ENCODE measurements at regions not wholly inside any gene's neighbourhood (a gene's known extent, or its start where the extent isn't known, plus 50 kb on each side); places are given as distances from the start of the nearest gene placed in this dataset.

DNA sequence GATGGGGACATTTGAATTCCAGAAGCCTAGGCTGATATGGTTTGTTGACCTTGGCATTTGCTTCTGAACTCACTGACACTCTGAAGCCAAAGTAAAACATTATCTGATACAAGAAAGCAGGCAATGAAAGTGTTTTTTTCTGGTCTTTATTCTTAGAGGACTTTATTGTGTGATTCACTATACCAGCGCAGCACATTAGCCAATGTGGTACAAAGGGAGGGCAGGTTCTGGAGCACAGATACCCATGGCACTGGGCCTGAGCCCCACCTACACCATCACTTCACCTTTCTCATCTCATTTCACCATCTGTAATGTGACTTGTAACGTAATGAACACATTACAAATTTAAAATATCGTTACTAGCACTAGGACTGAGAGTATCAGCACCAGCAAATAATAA, 89.7 kb upstream of the ZNF366 start:
- TF ChIP-seq, protein P1, sequence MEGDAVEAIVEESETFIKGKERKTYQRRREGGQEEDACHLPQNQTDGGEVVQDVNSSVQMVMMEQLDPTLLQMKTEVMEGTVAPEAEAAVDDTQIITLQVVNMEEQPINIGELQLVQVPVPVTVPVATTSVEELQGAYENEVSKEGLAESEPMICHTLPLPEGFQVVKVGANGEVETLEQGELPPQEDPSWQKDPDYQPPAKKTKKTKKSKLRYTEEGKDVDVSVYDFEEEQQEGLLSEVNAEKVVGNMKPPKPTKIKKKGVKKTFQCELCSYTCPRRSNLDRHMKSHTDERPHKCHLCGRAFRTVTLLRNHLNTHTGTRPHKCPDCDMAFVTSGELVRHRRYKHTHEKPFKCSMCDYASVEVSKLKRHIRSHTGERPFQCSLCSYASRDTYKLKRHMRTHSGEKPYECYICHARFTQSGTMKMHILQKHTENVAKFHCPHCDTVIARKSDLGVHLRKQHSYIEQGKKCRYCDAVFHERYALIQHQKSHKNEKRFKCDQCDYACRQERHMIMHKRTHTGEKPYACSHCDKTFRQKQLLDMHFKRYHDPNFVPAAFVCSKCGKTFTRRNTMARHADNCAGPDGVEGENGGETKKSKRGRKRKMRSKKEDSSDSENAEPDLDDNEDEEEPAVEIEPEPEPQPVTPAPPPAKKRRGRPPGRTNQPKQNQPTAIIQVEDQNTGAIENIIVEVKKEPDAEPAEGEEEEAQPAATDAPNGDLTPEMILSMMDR (conservative IDR thresholded peaks at IDR 0.05), result no peak
- Histone ChIP-seq H4K5ac (ENCODE audit: insufficient read length, low read depth, low read length) (no peak overlapping the region), H4K20me1 (ENCODE audit: control insufficient read depth, insufficient read depth, insufficient read length) (no peaks in the 10 kb centered on the region), H3K27me3 (ENCODE audit: insufficient read depth, low read length) (no peaks in the 10 kb centered on the region), H3K4ac (ENCODE audit: low read depth, low read length) (no peak overlapping the region), H3K14ac (ENCODE audit: insufficient read depth, low read length) (no peak overlapping the region), H4K91ac (ENCODE audit: insufficient read length, low read depth, low read length) (no peak overlapping the region), H2BK12ac (ENCODE audit: insufficient read length, low read depth, low read length) (no peak overlapping the region), H3K18ac (ENCODE audit: insufficient read length, low read depth, low read length) (no peak overlapping the region), H3K9ac (ENCODE audit: extremely low read depth, insufficient read length, low read length) (no peak overlapping the region), H2BK15ac (ENCODE audit: low read depth, low read length) (no peak overlapping the region), H3K4me1 (ENCODE audit: insufficient read depth, low read length) (no peaks in the 10 kb centered on the region; the same call in 1 of the 2 replicates), H3K79me1 (ENCODE audit: insufficient read depth, low read depth, low read length, poor library complexity, severe bottlenecking) (no peaks in the 10 kb centered on the region), H2AK5ac (ENCODE audit: insufficient read length, low read length) (no peak overlapping the region), H2BK5ac (ENCODE audit: insufficient read length, low read length) (no peak overlapping the region), H3T11ph (ENCODE audit: low read length) (no peak overlapping the region), H3K4me2 (ENCODE audit: insufficient read depth, insufficient read length, low read length) (no peak overlapping the region), H3K79me2 (ENCODE audit: insufficient read depth, low read length) (no peaks in the 10 kb centered on the region), H3K23ac (ENCODE audit: insufficient read length, low read depth, low read length) (no peak overlapping the region), H2BK20ac (ENCODE audit: low read depth, low read length, poor library complexity, severe bottlenecking) (no peak overlapping the region), H2AFZ (ENCODE audit: low read length) (no peak overlapping the region), H3K9me3 (ENCODE audit: control insufficient read depth, low read depth, low read length) (no peaks in the 10 kb centered on the region), H3K56ac (ENCODE audit: insufficient read length, low read depth, low read length) (no peak overlapping the region), H2BK120ac (ENCODE audit: low read depth, low read length, poor library complexity, severe bottlenecking) (no peak overlapping the region), H4K8ac (replicated peaks; ENCODE audit: insufficient read length, low read depth, low read length) (no peak overlapping the region), H3K27ac (ENCODE audit: insufficient read length, low read depth, low read length) (no peak overlapping the region), H3K23me2 (ENCODE audit: insufficient read length, low read depth, low read length, poor library complexity, severe bottlenecking) (no peaks in the 10 kb centered on the region)
- no peak overlapping the region for H3K4me3 Mint-ChIP-seq
- no peak for DNase-seq
- WGBS (ENCODE audit: extremely low coverage, insufficient read length, low lambda C conversion rate), result no CpG with 5 or more reads among the region's 3 CpGs
- no peak overlapping the region for H3K27ac Mint-ChIP-seq
- H3K27me3 Mint-ChIP-seq (ENCODE audit: low read depth), result no peaks in the 10 kb centered on the region
- H3K36me3 Mint-ChIP-seq (ENCODE audit: insufficient read depth in 1 of 3, low read depth in 3 of 3), result peaks cover 0 to 13% (median 7%) of the 10 kb centered on the region in 3 experiments; a peak in 4 of 7 replicates
- peaks cover 8% of the 10 kb centered on the region in 2 experiments; a peak in 3 of 5 replicates for H3K9me3 Mint-ChIP-seq
- peaks cover 0 to 12% of the 10 kb centered on the region in 2 experiments; a peak in 2 of 4 replicates for H3K4me1 Mint-ChIP-seq

Data from H9 (cell line).